Upper lobe of left lung (tissue), 6 donors: ENCODE measurements at regions not wholly inside any gene's neighbourhood (a gene's known extent, or its start where the extent isn't known, plus 50 kb on each side); places are given as distances from the start of the nearest gene placed in this dataset.
A peak's percentile ranks its signal among the peaks of the same experiment; 100 is the strongest.

Experiments used
- ATAC-seq, 2 donors: fragments of 200-7000 bp; cut with Tn5 transposase; one replicate each; pipeline ENCODE4 v1.9.1; 2022; ENCODE audit warnings: mild to moderate bottlenecking in 2 of 2, moderate library complexity in 2 of 2; ENCODE audit not compliant: low FRiP score in 2 of 2
- DNase-seq, 2 donors: peaks; one replicate each; pipeline ENCODE4 v3.0.0-alpha.2; 2019 to 2020
- H3K27ac ChIP-seq, 4 donors: fragments of 200-600 bp; sonication (generic); one replicate each; pipeline ENCODE4 v1.5.1; 2016 to 2019
- H3K27me3 ChIP-seq, 4 donors: fragments of 200-600 bp; sonication (generic); one replicate each; pipeline ENCODE4 v1.5.1; 2017 to 2019
- H3K36me3 ChIP-seq, 4 donors: fragments of 200-600 bp; sonication (generic); one replicate each; pipeline ENCODE4 v1.5.1; 2016 to 2019
- H3K4me1 ChIP-seq, 4 donors: fragments of 200-600 bp; sonication (generic); one replicate each; pipeline ENCODE4 v1.5.1; 2018 to 2019
- H3K4me3 ChIP-seq, 4 donors: fragments of 200-600 bp; sonication (generic); one replicate each; pipeline ENCODE4 v1.5.1; 2017 to 2019; ENCODE audit warnings: mild to moderate bottlenecking in 2 of 4, moderate library complexity in 1 of 4
- H3K9me3 ChIP-seq, 4 donors: fragments of 200-600 bp; sonication (generic); one replicate each; pipeline ENCODE4 v1.5.1; 2018 to 2019
- EP300 ChIP-seq, 4 donors: sonication (generic); formaldehyde crosslinking; IDR thresholded peaks; one replicate each; pipeline ENCODE4 v1.5.1; 2017; ENCODE audit warnings: antibody characterized with exemption in 4 of 4, control low read depth in 2 of 4
- POLR2A ChIP-seq, 4 donors: fragments of 450-650 bp; IDR thresholded peaks; one replicate each; pipeline ENCODE4 v1.5.1; 2016 to 2017; ENCODE audit warnings: antibody characterized with exemption in 4 of 4, mild to moderate bottlenecking in 2 of 4
- POLR2AphosphoS5 ChIP-seq, 2 donors: sonication (generic); formaldehyde crosslinking; IDR thresholded peaks; one replicate each; pipeline ENCODE4 v1.5.1; 2017; ENCODE audit warnings: antibody characterized with exemption in 2 of 2
- WGBS, 2 donors: methylation state at CpG; one replicate each; pipeline ENCODE4 v1.1.5; 2017 to 2018; 5-methylcytosine and 5-hydroxymethylcytosine counted together
- TF ChIP-seq, protein P1 (sequence below), 6 experiments: fragments of 450-650 bp in 4 of 6; fragments of 200-600 bp in 2 of 6; sonication (generic) in 2 of 6; IDR thresholded peaks; one replicate each; pipeline ENCODE4 v1.5.1; 2016 to 2019; ENCODE audit warnings: antibody characterized with exemption in 6 of 6
- donor health status: DM: no; HTN: no; CAD: no; lungs with moderate emphysema.
- donor health status: DM: no; HTN: yes; CAD: no; lungs with severe emphysema.

GRCh38 chr2:8573942-8574195 lies 108.0 kb upstream of the ID2 start:
- H3K4me1 ChIP-seq, result peaks cover 4 to 25% (median 23%) of the 10 kb centered on the region in 4 donors
- 60 to 91% methylated on average over 1 to 9 of the region's 9 CpGs for WGBS, 2 donors
- H3K4me3 ChIP-seq, result no peak overlapping the region

GRCh38 chr2:8574196-8575037 lies 107.4 kb upstream of the ID2 start:
- Histone ChIP-seq H3K9me3 (no peaks in the 10 kb centered on the region), H3K27me3 (no peaks in the 10 kb centered on the region), H3K27ac (no peak overlapping the region), H3K4me1 (peaks cover 4 to 25% (median 23%) of the 10 kb centered on the region in 4 donors), H3K36me3 (no peaks in the 10 kb centered on the region), H3K4me3 (no peak overlapping the region)
- no peak for TF ChIP-seq EP300 (IDR thresholded peaks at IDR 0.05)
- no peak for DNase-seq
- ATAC-seq, result no peak
- WGBS, 2 donors, result 78 to 87% methylated on average over 19 to 24 of the region's 24 CpGs

More at GRCh38 chr2:8573942-8574195, 108.0 kb upstream of the ID2 start:
- no peak for ATAC-seq
- no peaks in the 10 kb centered on the region for H3K27me3 ChIP-seq
- TF ChIP-seq EP300 (IDR thresholded peaks at IDR 0.05) (no peak), POLR2A (IDR thresholded peaks at IDR 0.05) (no peak), POLR2AphosphoS5 (IDR thresholded peaks at IDR 0.05) (no peak)
- TF ChIP-seq, protein P1, sequence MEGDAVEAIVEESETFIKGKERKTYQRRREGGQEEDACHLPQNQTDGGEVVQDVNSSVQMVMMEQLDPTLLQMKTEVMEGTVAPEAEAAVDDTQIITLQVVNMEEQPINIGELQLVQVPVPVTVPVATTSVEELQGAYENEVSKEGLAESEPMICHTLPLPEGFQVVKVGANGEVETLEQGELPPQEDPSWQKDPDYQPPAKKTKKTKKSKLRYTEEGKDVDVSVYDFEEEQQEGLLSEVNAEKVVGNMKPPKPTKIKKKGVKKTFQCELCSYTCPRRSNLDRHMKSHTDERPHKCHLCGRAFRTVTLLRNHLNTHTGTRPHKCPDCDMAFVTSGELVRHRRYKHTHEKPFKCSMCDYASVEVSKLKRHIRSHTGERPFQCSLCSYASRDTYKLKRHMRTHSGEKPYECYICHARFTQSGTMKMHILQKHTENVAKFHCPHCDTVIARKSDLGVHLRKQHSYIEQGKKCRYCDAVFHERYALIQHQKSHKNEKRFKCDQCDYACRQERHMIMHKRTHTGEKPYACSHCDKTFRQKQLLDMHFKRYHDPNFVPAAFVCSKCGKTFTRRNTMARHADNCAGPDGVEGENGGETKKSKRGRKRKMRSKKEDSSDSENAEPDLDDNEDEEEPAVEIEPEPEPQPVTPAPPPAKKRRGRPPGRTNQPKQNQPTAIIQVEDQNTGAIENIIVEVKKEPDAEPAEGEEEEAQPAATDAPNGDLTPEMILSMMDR (IDR thresholded peaks at IDR 0.05), result no peak
- H3K36me3 ChIP-seq, result no peaks in the 10 kb centered on the region
- no peak overlapping the region for H3K27ac ChIP-seq
- H3K9me3 ChIP-seq, result no peaks in the 10 kb centered on the region
- no peak for DNase-seq

DNA sequence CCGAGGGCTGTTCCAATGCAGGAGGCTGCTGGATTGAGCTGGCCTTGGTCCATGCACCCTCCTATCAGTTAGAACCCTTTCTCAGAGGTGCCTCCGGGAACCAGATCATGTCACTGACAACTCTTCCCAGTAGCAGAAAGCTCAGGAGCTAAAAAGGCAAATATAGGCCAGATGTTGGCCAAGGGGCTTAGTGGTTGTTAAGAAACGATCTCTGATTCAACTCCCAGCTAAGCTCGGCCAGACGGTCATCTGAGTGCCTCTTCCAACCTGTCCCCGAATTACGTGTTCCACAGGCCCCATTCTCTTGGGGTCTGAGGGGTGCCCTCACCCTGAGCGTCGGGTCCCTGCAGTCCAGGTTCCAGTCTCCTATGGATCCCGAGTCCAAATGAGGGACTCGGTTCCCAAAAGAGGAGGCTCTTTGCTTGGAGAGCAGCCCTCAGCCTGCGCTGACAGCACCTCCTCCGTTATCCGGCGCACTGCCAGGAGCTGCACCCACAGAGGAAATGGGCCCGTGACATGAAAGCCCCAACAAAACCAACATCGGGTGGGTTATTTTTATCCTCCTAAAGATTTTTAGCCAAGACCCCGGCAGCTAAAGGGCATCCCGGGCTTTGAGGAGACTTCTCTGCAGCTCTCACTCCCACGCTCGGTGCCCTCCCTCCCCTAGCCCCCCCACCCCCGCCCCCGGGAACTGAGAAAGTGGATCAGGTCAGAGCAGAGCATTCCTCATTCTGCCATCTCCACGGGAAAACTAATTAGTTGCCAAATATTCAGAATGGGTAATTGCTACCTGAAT lies 106.6 kb upstream of the ID2 start:
- Histone ChIP-seq H3K9me3 (no peaks in the 10 kb centered on the region), H3K4me1 (peaks cover 4 to 25% (median 23%) of the 10 kb centered on the region in 4 donors), H3K36me3 (no peaks in the 10 kb centered on the region), H3K27me3 (no peaks in the 10 kb centered on the region), H3K27ac (no peak overlapping the region), H3K4me3 (no peak overlapping the region)
- peak in 1 of 2 donors; percentile 33 for ATAC-seq
- no peak for DNase-seq
- TF ChIP-seq POLR2A (IDR thresholded peaks at IDR 0.05) (no peak), EP300 (IDR thresholded peaks at IDR 0.05) (no peak), POLR2AphosphoS5 (IDR thresholded peaks at IDR 0.05) (no peak)
- TF ChIP-seq, protein P1 (IDR thresholded peaks at IDR 0.05), result no peak
- 20 to 41% methylated on average over 15 to 24 of the region's 24 CpGs for WGBS, 2 donors

- Histone ChIP-seq H3K27me3 (no peaks in the 10 kb centered on the region), H3K36me3 (no peaks in the 10 kb centered on the region), H3K27ac (no peak overlapping the region), H3K4me1 (peaks cover 4 to 27% (median 23%) of the 10 kb centered on the region in 4 donors), H3K4me3 (no peak overlapping the region), H3K9me3 (no peaks in the 10 kb centered on the region)
- TF ChIP-seq EP300 (IDR thresholded peaks at IDR 0.05), result no peak
- TF ChIP-seq POLR2A (IDR thresholded peaks at IDR 0.05), result no peak
- TF ChIP-seq, protein P1 (IDR thresholded peaks at IDR 0.05), result no peak
- 43 to 66% methylated on average over 14 of the region's 14 CpGs for WGBS, 2 donors
- no peak for ATAC-seq
- no peak for DNase-seq
Observed at GRCh38 chr2:8575834-8576423, 105.9 kb upstream of the ID2 start.

GRCh38 chr2:8576525-8577167 lies 105.2 kb upstream of the ID2 start:
- TF ChIP-seq EP300 (IDR thresholded peaks at IDR 0.05), result no peak
- ATAC-seq (peak in 1 of 2 donors; percentile 48), DNase-seq (peak in 1 of 2 donors; percentile 70)

More at GRCh38 chr2:8576525-8577167, 105.2 kb upstream of the ID2 start:
- peaks cover 4 to 34% (median 23%) of the 10 kb centered on the region in 4 donors for H3K4me1 ChIP-seq
- H3K27me3 ChIP-seq, result no peaks in the 10 kb centered on the region
- H3K9me3 ChIP-seq, result no peaks in the 10 kb centered on the region
- H3K4me3 ChIP-seq, result no peak overlapping the region
- H3K36me3 ChIP-seq, result no peaks in the 10 kb centered on the region
- no peak overlapping the region for H3K27ac ChIP-seq
- WGBS, 2 donors, result 56 to 59% methylated on average over 11 to 12 of the region's 12 CpGs
